Upper lobe of left lung (tissue), 4 donors: ENCODE measurements at regions not wholly inside any gene's neighbourhood (a gene's known extent, or its start where the extent isn't known, plus 50 kb on each side); places are given as distances from the start of the nearest gene placed in this dataset.

Experiments
- CTCF ChIP-seq, 6 experiments: fragments of 450-650 bp in 4 of 6; fragments of 200-600 bp in 2 of 6; sonication (generic) in 2 of 6; IDR thresholded peaks; one replicate each; pipeline ENCODE4 v1.5.1; 2016 to 2019; ENCODE audit warnings: antibody characterized with exemption in 6 of 6
- EP300 ChIP-seq, 4 donors: sonication (generic); formaldehyde crosslinking; IDR thresholded peaks; one replicate each; pipeline ENCODE4 v1.5.1; 2017; ENCODE audit warnings: antibody characterized with exemption in 4 of 4, control low read depth in 2 of 4
- POLR2A ChIP-seq, 4 donors: fragments of 450-650 bp; IDR thresholded peaks; one replicate each; pipeline ENCODE4 v1.5.1; 2016 to 2017; ENCODE audit warnings: antibody characterized with exemption in 4 of 4, mild to moderate bottlenecking in 2 of 4

DNA sequence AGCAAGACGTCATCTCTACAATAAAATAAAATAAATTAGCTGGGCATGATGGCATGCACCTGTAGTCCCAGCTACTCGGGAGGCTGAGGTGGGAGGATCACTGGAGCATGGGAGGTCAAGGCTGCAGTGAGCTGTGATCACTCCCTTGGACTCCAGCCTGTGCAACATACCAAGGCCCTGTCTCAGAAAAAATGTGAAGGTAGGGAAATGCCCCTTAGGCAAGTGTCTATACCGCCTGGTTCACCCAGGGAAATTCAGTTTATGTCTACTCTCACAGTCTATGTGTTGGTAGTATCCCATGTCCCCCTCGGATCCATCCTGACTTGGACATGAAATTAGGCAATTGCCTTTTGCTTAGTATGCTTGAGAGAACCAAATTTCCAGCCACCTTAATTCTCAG, 88.4 kb upstream of the TMEM132C start:
- TF ChIP-seq POLR2A (IDR thresholded peaks at IDR 0.05) (no peak), CTCF (IDR thresholded peaks at IDR 0.05) (no peak), EP300 (IDR thresholded peaks at IDR 0.05) (no peak)
